K562 (cell line): ENCODE measurements at regions not wholly inside any gene's neighbourhood (a gene's known extent, or its start where the extent isn't known, plus 50 kb on each side); places are given as distances from the start of the nearest gene placed in this dataset.

Experiments
- KDM5B ChIP-seq: fragments of 200-600 bp; sonication (generic); IDR thresholded peaks from 2 replicates; pipeline ENCODE4 v1.6.1; 2012; ENCODE audit warnings: low read depth, mild to moderate bottlenecking, moderate library complexity, low read length, control low read depth, inconsistent platforms; ENCODE audit not compliant: insufficient replicate concordance
- MLX ChIP-seq, 2 experiments: fragments of 450-650 bp in 1 of 2; sonication (generic) in 1 of 2; formaldehyde crosslinking; conservative IDR thresholded peaks; 2 replicates each; pipeline versions ENCODE4 v1.4.0 to v1.8.1; 2020 to 2022; ENCODE audit warnings: mild to moderate bottlenecking in 1 of 2, missing genetic modification reagents in 1 of 2
- NR3C1 ChIP-seq: sonication (generic); formaldehyde crosslinking; IDR thresholded peaks from 2 replicates; pipeline ENCODE4 v1.8.1; 2022; ENCODE audit warnings: missing genetic modification reagents
- POU5F1 ChIP-seq: fragments of 150-350 bp; IDR thresholded peaks from 2 replicates; pipeline ENCODE4 v1.6.1; 2014; ENCODE audit warnings: borderline replicate concordance, low read length, low read depth, mild to moderate bottlenecking; ENCODE audit not compliant: partially characterized antibody
- ZNF79 ChIP-seq: fragments of 250-450 bp; sonication (Bioruptor Pico); IDR thresholded peaks from 2 replicates; pipeline ENCODE4 v1.4.0; 2020; ENCODE audit warnings: low read depth, mild to moderate bottlenecking, moderate library complexity
- TF ChIP-seq, protein P1 (sequence below): sonication (generic); formaldehyde crosslinking; IDR thresholded peaks from 2 replicates; pipeline ENCODE4 v1.8.0; 2022; ENCODE audit warnings: missing genetic modification reagents, mild to moderate bottlenecking, borderline replicate concordance

- TF ChIP-seq POU5F1, result no peak
- TF ChIP-seq KDM5B, result no peak
- no peak for TF ChIP-seq MLX (CRISPR knock-in tag; conservative IDR thresholded peaks at IDR 0.05)
- TF ChIP-seq ZNF79 (CRISPR knock-in tag), result no peak
- TF ChIP-seq, protein P1, sequence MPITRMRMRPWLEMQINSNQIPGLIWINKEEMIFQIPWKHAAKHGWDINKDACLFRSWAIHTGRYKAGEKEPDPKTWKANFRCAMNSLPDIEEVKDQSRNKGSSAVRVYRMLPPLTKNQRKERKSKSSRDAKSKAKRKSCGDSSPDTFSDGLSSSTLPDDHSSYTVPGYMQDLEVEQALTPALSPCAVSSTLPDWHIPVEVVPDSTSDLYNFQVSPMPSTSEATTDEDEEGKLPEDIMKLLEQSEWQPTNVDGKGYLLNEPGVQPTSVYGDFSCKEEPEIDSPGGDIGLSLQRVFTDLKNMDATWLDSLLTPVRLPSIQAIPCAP, result no peak
- no peak for TF ChIP-seq NR3C1
Measured at GRCh38 chr2:76461431-76461830, 750.7 kb upstream of the GCFC2 start.
